ENCODE measurements at regions not wholly inside any gene's neighbourhood (a gene's known extent, or its start where the extent isn't known, plus 50 kb on each side); places are given as distances from the start of the nearest gene placed in this dataset.

- H3K4me1 ChIP-seq (ENCODE audit: low read depth), result no peaks in the 10 kb centered on the region
- no peak overlapping the region for H3K27ac ChIP-seq
- H3K36me3 ChIP-seq, result no peaks in the 10 kb centered on the region
- DNase-seq (ENCODE audit: low read depth in 1 of 2, low spot score in 1 of 2), result no peak
- no peaks in the 10 kb centered on the region for H3K9me3 ChIP-seq (ENCODE audit: low read depth)
- no peaks in the 10 kb centered on the region for H3K27me3 ChIP-seq
- TF ChIP-seq CTCF (IDR thresholded peaks at IDR 0.05; ENCODE audit: low read depth, low read length), result no peak
- no peak overlapping the region for H3K4me3 ChIP-seq
These were observed 80.5 kb downstream of the ZIC3 start for GRCh38 chrX:137646472-137646871.

GRCh38 chrX:137651647-137652046, 85.7 kb downstream of the ZIC3 start:
- no peaks in the 10 kb centered on the region for H3K27me3 ChIP-seq
- no peaks in the 10 kb centered on the region for H3K4me1 ChIP-seq (ENCODE audit: low read depth)
- no peaks in the 10 kb centered on the region for H3K36me3 ChIP-seq
- H3K4me3 ChIP-seq, result no peak overlapping the region
- no peak overlapping the region for H3K27ac ChIP-seq
- no peaks in the 10 kb centered on the region for H3K9me3 ChIP-seq (ENCODE audit: low read depth)
- no peak for TF ChIP-seq CTCF (IDR thresholded peaks at IDR 0.05; ENCODE audit: low read depth, low read length)
- no peak for DNase-seq (ENCODE audit: low read depth in 1 of 2, low spot score in 1 of 2)

DNA sequence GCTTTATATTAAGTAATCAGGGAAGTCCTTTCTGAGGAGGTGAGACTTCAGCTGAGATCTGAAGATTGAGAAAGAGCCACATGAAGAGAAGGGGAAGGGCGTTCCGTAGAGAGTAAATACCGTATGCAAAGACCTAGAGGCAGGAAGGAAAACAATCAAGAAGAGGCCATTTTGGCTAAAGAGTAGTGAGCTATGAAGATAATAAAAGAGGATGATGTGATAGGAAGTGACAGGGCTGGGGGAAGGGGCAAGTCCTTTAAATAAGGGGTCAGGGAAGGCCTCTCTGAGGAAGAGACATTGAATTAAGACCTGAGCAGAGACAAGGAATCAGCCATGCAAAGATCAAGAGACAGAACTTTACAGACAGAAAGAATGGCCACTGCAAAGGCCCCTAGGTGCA, 86.2 kb downstream of the ZIC3 start:
- TF ChIP-seq CTCF (IDR thresholded peaks at IDR 0.05; ENCODE audit: low read depth, low read length), result no peak
- Histone ChIP-seq H3K27ac (no peak overlapping the region), H3K9me3 (ENCODE audit: low read depth) (no peaks in the 10 kb centered on the region), H3K4me3 (no peak overlapping the region), H3K4me1 (ENCODE audit: low read depth) (no peaks in the 10 kb centered on the region), H3K27me3 (no peaks in the 10 kb centered on the region), H3K36me3 (no peaks in the 10 kb centered on the region)
- DNase-seq (ENCODE audit: low read depth in 1 of 2, low spot score in 1 of 2), result no peak

DNA sequence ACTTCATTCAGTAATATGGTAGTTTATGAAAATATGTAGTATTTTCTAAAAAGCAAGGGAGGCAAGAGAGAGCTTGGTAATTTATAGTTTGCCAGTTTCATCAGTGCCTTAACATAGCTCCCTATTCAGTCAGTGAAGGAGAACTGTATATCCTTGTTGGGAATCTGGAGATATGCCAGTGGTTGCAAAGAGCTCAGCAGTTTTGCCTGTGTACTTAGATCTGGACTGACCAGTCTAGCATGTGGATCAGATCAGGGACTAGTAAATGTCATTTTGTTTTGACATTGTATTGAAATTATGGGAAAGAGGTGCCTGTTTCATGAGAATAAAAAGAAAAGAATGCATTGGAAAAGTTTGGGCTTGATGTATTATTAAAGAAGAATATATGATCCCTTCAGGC, 88.6 kb downstream of the ZIC3 start:
- H3K4me3 ChIP-seq, result no peak overlapping the region
- H3K4me1 ChIP-seq (ENCODE audit: low read depth), result no peaks in the 10 kb centered on the region
- no peaks in the 10 kb centered on the region for H3K36me3 ChIP-seq
- DNase-seq (ENCODE audit: low read depth in 1 of 2, low spot score in 1 of 2), result no peak
- TF ChIP-seq CTCF (IDR thresholded peaks at IDR 0.05; ENCODE audit: low read depth, low read length), result no peak
- H3K9me3 ChIP-seq (ENCODE audit: low read depth), result no peaks in the 10 kb centered on the region
- H3K27me3 ChIP-seq, result no peaks in the 10 kb centered on the region
- no peak overlapping the region for H3K27ac ChIP-seq

- H3K27me3 ChIP-seq, result no peaks in the 10 kb centered on the region
- H3K27ac ChIP-seq, result no peak overlapping the region
- DNase-seq (ENCODE audit: low read depth in 1 of 2, low spot score in 1 of 2), result no peak
- TF ChIP-seq CTCF (IDR thresholded peaks at IDR 0.05; ENCODE audit: low read depth, low read length), result no peak
- H3K9me3 ChIP-seq (ENCODE audit: low read depth), result no peaks in the 10 kb centered on the region
- no peak overlapping the region for H3K4me3 ChIP-seq
- no peaks in the 10 kb centered on the region for H3K4me1 ChIP-seq (ENCODE audit: low read depth)
- no peaks in the 10 kb centered on the region for H3K36me3 ChIP-seq
These were observed 101.8 kb downstream of the ZIC3 start for GRCh38 chrX:137667776-137668175.

DNA sequence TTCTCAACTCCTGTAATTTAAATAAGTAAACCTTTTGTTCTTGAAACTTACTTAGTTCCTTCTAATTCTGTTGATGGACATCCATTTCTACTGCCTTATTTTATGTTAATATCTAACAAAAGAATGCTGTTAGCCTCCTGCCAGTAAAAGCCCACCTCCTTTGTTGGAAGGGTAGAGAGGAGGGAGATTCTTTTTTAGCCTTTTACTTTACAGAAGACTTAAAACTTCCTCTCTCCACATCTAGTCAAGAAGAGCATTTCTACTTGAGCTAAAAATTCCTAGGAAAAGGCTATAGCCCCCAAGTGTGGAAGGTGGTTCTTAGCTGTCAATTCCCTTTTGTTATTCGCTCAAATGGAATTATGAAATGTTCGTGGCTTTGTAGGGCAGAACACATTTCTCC, 118.7 kb downstream of the ZIC3 start:
- no peak for TF ChIP-seq CTCF (IDR thresholded peaks at IDR 0.05; ENCODE audit: low read depth, low read length)
- no peaks in the 10 kb centered on the region for H3K27me3 ChIP-seq
- H3K36me3 ChIP-seq, result no peaks in the 10 kb centered on the region
- H3K4me1 ChIP-seq (ENCODE audit: low read depth), result no peaks in the 10 kb centered on the region
- no peaks in the 10 kb centered on the region for H3K9me3 ChIP-seq (ENCODE audit: low read depth)
- no peak for DNase-seq (ENCODE audit: low read depth in 1 of 2, low spot score in 1 of 2)
- no peak overlapping the region for H3K4me3 ChIP-seq
- H3K27ac ChIP-seq, result no peak overlapping the region

Data from cardiac muscle cell (in vitro differentiated cells and primary cell).